Renal cortical epithelial cell (primary cell): ENCODE measurements at regions not wholly inside any gene's neighbourhood (a gene's known extent, or its start where the extent isn't known, plus 50 kb on each side); places are given as distances from the start of the nearest gene placed in this dataset.
A peak's percentile ranks its signal among the peaks of the same experiment; 100 is the strongest.
"Not testable (repeated sequence)": the region's sequence is repeated elsewhere in the genome, so short reads cannot be mapped to it uniquely, and the experiment has no call there.

ENCODE experiments used
- DNase-seq: peaks from one replicate; pipeline ENCODE4 v3.0.0-alpha.2; 2011; ENCODE audit warnings: low read depth

- DNase-seq, result not testable (repeated sequence)
Measured at GRCh38 chr7:55705728-55706450, 133.6 kb upstream of the VOPP1 start.

DNA sequence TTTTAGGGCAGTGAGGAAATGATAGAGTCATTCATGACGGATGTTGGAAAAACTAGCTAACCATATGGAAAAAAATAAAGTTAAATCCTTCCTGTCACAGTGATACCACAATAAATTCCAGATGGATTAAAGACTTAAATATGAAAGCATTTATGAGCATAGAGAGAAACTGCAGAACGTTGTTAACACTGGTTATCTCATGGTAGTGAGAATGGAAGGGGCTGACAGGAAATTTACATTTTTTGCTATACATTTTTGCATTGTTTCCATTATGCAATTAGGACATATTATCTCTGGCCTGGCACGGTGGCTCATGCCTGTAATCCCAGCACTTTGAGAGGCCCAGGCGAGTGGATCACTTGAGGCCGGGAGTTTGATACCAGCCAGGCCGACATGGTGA, 130.5 kb upstream of the VOPP1 start:
- DNase-seq, result not testable (repeated sequence)

DNA sequence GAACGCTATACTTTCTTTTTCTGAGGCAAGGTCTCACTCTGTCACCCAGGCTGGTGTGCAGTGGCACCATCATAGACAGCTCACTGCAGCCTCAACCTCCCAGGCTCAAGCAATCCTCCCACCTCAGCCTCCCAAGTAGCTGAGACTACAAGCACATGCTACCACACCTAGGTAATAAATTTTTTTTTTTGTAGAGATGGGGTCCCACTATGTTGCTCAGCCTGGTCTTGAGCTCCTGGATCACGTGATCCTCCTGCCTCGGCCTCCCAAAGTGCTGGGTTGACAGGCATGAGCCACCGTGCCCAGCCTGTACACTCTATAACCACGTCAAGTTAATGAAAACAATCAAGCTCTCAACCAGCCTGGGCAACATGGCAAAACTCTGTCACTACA, 127.1 kb upstream of the VOPP1 start:
- DNase-seq, result not testable (repeated sequence)

DNA sequence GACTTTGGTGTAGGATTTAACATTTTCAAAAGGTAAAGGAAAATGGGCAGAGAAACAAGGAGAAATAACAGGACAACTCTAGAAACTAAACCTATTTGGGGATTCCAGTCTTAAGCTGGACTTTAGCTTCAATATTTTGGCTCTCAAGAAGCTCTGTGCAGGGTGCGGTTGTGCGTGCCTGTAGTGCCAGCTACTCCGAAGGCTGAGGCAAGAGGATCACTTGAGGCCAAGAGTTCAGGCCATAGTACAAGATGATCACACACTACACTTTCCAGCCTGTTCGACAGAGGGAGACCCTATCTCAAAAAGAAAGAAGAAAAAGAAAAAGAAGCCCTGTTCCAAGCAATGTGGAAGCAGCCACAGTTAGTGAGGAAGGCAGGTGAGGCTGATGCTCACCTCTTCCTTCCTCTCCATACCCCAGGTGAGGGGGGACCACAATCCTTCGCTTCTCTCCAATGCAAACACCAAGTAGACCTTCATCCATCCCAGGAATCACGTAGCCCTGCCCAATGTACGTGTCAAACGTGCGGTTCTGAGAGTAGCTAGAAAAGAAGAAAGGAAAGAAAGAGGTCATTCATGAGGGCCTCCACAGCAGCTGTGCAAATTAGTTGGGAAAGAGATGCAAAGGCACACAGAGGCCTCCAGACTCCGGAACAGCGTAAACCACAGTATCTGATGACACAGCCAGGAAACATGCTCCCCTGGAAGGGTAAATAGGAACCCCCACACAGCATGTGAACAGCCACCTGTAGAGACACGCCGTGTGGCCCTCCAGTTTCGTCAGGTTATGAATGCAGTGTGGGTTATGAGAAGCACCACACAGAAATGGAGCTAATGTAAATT, 126.5 kb upstream of the VOPP1 start:
- peak; percentile 65 for DNase-seq

GRCh38 chr7:55695893-55696701, 123.8 kb upstream of the VOPP1 start:
- DNase-seq, result peak; percentile 38

- DNase-seq, result peak; percentile 48
Measured at GRCh38 chr7:55694484-55694883, 122.2 kb upstream of the VOPP1 start.

- not testable (repeated sequence) for DNase-seq
Measured at GRCh38 chr7:55688684-55689681, 116.7 kb upstream of the VOPP1 start.

GRCh38 chr7:55688261-55688660, 116.0 kb upstream of the VOPP1 start:
- DNase-seq, result not testable (repeated sequence)

DNA sequence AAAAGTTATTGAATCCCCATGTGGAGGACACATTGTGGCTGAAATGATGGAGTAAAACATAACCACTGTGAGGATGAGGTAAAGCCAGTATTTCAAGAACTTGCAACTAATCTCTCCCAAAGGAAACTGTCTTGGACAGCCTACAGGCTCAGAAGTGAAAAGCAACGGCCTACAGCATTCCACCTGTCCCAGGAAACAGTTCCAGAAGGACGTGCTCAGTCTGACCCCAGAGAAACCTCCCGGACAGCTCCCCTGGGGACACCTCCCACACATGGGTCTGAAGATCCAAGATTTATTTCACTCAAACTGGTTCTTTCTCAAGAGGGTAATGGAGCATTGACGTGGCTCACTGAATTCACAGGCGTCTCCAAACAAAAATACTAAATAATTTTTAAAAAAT, 115.0 kb upstream of the VOPP1 start:
- DNase-seq, result not testable (repeated sequence)

GRCh38 chr7:55686771-55687170, 114.5 kb upstream of the VOPP1 start:
- not testable (repeated sequence) for DNase-seq

DNA sequence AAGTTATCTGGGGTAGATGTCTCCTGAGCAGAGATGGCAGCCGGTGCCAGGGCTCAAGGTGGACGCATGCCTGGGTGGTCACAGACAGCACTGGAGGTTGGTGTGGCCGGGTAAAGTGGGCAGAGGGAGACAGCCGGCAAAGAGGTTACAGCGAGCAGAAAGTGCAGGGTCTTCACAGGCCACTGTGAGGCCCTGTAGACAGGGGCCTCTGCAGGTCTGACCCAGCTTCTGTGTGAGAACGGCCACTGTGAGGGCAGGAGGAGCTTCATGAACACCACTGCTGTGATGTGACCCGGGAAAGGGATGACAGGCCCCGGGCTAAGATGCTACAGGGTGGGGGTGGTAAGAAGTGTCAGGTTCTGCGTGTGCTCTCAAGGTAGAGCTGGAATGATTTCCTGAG, 111.2 kb upstream of the VOPP1 start:
- DNase-seq, result not testable (repeated sequence)

DNA sequence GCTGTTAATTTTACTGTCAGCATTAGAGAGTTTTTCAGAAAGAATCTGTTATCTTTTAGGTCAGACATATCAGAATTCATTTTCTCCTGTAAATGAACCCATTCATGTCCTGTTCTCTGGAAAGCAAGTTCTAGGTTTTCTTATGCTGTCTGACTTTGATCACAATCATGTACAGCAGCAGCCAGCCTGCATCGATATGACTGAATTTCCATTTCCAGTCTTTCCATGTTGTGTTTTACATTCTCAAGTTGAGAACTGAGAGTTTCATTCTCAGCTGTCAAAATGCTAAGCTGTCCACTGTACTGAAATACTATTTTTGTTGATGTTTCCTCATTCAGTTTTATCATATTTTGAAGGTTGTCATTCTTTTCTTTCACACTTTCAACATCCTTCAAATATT, 103.3 kb upstream of the VOPP1 start:
- not testable (repeated sequence) for DNase-seq

- not testable (repeated sequence) for DNase-seq
Measured at GRCh38 chr7:55673525-55673924, 101.2 kb upstream of the VOPP1 start.

GRCh38 chr7:55672084-55672483, 99.8 kb upstream of the VOPP1 start:
- DNase-seq, result not testable (repeated sequence)

DNA sequence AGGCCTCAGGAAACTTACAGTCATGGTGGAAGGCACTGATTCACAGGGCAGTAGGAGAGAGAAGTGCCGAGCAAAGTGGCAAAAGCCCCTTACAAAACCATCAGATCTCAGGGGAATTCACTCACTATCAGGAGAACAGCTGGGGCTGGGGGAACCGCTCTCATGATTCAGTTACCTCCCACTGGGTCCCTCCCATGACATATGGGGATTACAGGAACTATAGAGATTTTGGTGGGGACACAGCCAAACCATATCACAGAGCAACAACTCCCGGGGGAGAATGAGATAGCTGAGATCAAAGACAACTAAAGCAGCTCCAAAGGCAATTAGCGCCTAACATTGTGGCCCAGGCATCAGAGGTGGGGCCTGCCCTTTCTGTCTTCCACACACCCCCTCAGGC, 85.4 kb upstream of the VOPP1 start:
- DNase-seq, result no peak

DNA sequence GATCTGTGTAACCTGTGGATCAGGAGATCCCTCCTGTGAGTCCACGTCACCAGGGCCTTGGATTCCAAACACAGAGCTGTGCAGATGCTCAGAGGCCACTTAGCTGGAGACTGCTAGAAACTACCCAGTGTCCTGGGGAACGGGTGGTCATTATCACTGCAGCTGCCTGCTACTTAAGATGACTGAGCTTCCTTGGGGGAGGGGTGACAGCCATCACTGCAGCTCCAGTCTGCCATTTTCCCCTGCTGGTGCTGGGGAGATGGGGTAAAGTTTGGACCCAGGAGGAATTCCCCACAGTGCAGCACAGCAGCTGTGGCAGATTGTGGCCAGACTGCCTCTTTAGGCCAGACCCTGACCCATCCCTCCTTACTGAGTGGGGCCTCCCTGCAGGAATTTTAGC, 78.8 kb upstream of the VOPP1 start:
- DNase-seq, result no peak

DNA sequence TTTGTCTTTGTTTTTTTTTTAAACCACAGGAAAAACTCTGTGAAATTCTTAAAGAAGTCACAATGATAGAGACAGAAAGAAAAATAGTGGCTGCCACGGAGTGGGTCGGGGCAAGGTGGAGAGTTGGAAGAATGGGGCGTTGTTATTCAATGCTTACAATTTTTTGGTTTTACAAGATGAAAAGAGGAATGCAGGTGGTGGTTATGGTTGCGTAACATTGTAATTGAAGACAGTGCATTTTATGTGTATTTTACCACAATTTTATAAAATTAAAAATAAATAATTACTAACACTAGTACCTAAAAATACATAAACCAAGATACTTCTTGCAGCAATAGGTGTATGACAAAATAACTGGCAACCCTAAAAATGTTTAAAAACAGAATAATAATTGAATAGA, 76.9 kb upstream of the VOPP1 start:
- DNase-seq, result no peak

- no peak for DNase-seq
Measured at GRCh38 chr7:55644567-55644966, 72.3 kb upstream of the VOPP1 start.

- DNase-seq, result no peak
Measured at GRCh38 chr7:55642266-55642665, 70.0 kb upstream of the VOPP1 start.

DNA sequence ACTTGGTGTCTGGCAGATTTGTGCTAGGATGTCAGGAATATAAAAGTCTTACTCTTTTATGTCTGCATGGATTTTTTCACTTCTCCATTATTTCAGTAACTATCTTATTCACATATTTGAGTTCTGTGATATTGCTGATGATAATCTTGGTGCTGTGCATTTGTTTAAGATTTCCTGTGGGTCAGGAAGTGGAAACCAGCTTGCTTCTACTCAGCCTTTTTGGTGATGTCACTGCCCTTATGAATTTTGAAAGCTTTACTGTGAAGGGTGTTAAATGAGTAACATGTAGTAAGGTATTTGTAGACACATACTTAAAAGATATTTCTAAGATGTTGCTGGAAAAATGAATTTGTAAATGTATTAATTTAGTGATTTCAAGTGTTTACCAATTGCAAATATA, 69.5 kb upstream of the VOPP1 start:
- peak; percentile 5 for DNase-seq

DNA sequence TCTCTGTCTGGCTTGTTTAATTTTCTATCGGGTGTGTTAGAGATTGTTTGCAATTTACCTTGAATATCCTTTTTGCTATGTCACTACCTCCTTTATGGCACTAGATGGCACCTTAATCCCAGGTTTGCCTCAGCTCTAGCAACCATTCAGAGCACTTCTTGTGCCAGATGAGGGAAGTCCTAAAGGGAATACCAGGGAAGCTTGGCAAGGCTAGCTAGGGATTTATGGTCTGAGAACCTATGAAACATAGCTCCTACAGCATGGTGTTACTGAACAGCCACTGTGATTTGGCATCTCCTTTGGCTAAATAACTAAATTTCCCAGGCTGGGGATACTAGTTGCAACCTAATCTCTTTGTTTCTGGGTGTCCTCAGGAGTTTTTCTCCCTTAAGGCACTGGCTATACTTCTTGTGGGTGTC, 69.0 kb upstream of the VOPP1 start:
- peak; percentile 81 for DNase-seq
